ENCODE measurements at regions not wholly inside any gene's neighbourhood (a gene's known extent, or its start where the extent isn't known, plus 50 kb on each side); places are given as distances from the start of the nearest gene placed in this dataset.

GRCh38 chr2:134173338-134174016 lies 80.4 kb upstream of the MGAT5 start:
- no peak for ATAC-seq

GRCh38 chr2:134174711-134175110 lies 79.2 kb upstream of the MGAT5 start:
- TF ChIP-seq PPARA (CRISPR knock-in tag; IDR thresholded peaks at IDR 0.05; ENCODE audit: borderline replicate concordance) = no peak
- TF ChIP-seq BACH2 (CRISPR knock-in tag; IDR thresholded peaks at IDR 0.05; ENCODE audit: borderline replicate concordance) = no peak
- no peak for TF ChIP-seq TOX (CRISPR knock-in tag; IDR thresholded peaks at IDR 0.05; ENCODE audit: borderline replicate concordance)
- no peak for TF ChIP-seq RARB (CRISPR knock-in tag; IDR thresholded peaks at IDR 0.05)
- no peak for TF ChIP-seq OSR1 (CRISPR knock-in tag; IDR thresholded peaks at IDR 0.05)
- no peak for ATAC-seq

More at GRCh38 chr2:134173338-134174016, 80.4 kb upstream of the MGAT5 start:
- TF ChIP-seq ZFP30 (CRISPR knock-in tag; IDR thresholded peaks at IDR 0.05) (no peak), OSR1 (CRISPR knock-in tag; IDR thresholded peaks at IDR 0.05) (no peak), ARNTL (CRISPR knock-in tag; IDR thresholded peaks at IDR 0.05; ENCODE audit: borderline replicate concordance, low read depth) (no peak), BACH2 (CRISPR knock-in tag; IDR thresholded peaks at IDR 0.05; ENCODE audit: borderline replicate concordance) (no peak), TCF4 (CRISPR knock-in tag; IDR thresholded peaks at IDR 0.05; ENCODE audit: borderline replicate concordance) (no peak), GLIS3 (CRISPR knock-in tag; IDR thresholded peaks at IDR 0.05) (no peak), ZNF8 (CRISPR knock-in tag; IDR thresholded peaks at IDR 0.05) (no peak), ZFP3 (CRISPR knock-in tag; IDR thresholded peaks at IDR 0.05) (no peak), PPARA (CRISPR knock-in tag; IDR thresholded peaks at IDR 0.05; ENCODE audit: borderline replicate concordance) (no peak), ZC3H10 (CRISPR knock-in tag; IDR thresholded peaks at IDR 0.05) (no peak), CSRNP3 (CRISPR knock-in tag; IDR thresholded peaks at IDR 0.05) (no peak), ISL1 (CRISPR knock-in tag; IDR thresholded peaks at IDR 0.05) (no peak), CSDC2 (CRISPR knock-in tag; IDR thresholded peaks at IDR 0.05) (no peak), CREB5 (CRISPR knock-in tag; IDR thresholded peaks at IDR 0.05; ENCODE audit: low read depth) (no peak), ESRRG (CRISPR knock-in tag; IDR thresholded peaks at IDR 0.05) (no peak), ZNF70 (CRISPR knock-in tag; IDR thresholded peaks at IDR 0.05) (no peak)
- TF ChIP-seq, protein P1, sequence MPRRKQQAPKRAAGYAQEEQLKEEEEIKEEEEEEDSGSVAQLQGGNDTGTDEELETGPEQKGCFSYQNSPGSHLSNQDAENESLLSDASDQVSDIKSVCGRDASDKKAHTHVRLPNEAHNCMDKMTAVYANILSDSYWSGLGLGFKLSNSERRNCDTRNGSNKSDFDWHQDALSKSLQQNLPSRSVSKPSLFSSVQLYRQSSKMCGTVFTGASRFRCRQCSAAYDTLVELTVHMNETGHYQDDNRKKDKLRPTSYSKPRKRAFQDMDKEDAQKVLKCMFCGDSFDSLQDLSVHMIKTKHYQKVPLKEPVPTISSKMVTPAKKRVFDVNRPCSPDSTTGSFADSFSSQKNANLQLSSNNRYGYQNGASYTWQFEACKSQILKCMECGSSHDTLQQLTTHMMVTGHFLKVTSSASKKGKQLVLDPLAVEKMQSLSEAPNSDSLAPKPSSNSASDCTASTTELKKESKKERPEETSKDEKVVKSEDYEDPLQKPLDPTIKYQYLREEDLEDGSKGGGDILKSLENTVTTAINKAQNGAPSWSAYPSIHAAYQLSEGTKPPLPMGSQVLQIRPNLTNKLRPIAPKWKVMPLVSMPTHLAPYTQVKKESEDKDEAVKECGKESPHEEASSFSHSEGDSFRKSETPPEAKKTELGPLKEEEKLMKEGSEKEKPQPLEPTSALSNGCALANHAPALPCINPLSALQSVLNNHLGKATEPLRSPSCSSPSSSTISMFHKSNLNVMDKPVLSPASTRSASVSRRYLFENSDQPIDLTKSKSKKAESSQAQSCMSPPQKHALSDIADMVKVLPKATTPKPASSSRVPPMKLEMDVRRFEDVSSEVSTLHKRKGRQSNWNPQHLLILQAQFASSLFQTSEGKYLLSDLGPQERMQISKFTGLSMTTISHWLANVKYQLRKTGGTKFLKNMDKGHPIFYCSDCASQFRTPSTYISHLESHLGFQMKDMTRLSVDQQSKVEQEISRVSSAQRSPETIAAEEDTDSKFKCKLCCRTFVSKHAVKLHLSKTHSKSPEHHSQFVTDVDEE (CRISPR knock-in tag; IDR thresholded peaks at IDR 0.05) = no peak

- no peak for ATAC-seq
- no peak for TF ChIP-seq ZNF565 (CRISPR knock-in tag; conservative IDR thresholded peaks at IDR 0.05; ENCODE audit: low read depth)
- TF ChIP-seq, protein P2, sequence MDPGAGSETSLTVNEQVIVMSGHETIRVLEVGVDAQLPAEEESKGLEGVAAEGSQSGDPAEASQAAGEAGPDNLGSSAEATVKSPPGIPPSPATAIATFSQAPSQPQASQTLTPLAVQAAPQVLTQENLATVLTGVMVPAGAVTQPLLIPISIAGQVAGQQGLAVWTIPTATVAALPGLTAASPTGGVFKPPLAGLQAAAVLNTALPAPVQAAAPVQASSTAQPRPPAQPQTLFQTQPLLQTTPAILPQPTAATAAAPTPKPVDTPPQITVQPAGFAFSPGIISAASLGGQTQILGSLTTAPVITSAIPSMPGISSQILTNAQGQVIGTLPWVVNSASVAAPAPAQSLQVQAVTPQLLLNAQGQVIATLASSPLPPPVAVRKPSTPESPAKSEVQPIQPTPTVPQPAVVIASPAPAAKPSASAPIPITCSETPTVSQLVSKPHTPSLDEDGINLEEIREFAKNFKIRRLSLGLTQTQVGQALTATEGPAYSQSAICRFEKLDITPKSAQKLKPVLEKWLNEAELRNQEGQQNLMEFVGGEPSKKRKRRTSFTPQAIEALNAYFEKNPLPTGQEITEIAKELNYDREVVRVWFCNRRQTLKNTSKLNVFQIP (CRISPR knock-in tag; IDR thresholded peaks at IDR 0.05; ENCODE audit: borderline replicate concordance, low read depth) = no peak
- TF ChIP-seq SNAI2 (CRISPR knock-in tag; IDR thresholded peaks at IDR 0.05) = no peak
- TF ChIP-seq GLIS3 (CRISPR knock-in tag; IDR thresholded peaks at IDR 0.05) = no peak
- no peak for TF ChIP-seq PATZ1 (CRISPR knock-in tag; IDR thresholded peaks at IDR 0.05; ENCODE audit: borderline replicate concordance)
- TF ChIP-seq ARNTL (CRISPR knock-in tag; IDR thresholded peaks at IDR 0.05; ENCODE audit: borderline replicate concordance, low read depth) = no peak
- TF ChIP-seq ISL1 (CRISPR knock-in tag; IDR thresholded peaks at IDR 0.05) = no peak
- TF ChIP-seq OSR1 (CRISPR knock-in tag; IDR thresholded peaks at IDR 0.05) = no peak
- no peak for TF ChIP-seq ESRRG (CRISPR knock-in tag; IDR thresholded peaks at IDR 0.05)
- TF ChIP-seq CREB5 (CRISPR knock-in tag; IDR thresholded peaks at IDR 0.05; ENCODE audit: low read depth) = no peak
- TF ChIP-seq TOX (CRISPR knock-in tag; IDR thresholded peaks at IDR 0.05; ENCODE audit: borderline replicate concordance) = no peak
- no peak for TF ChIP-seq TCF4 (CRISPR knock-in tag; IDR thresholded peaks at IDR 0.05; ENCODE audit: borderline replicate concordance)
- no peak for TF ChIP-seq ZNF70 (CRISPR knock-in tag; IDR thresholded peaks at IDR 0.05)
Measured at GRCh38 chr2:134175834-134176233, 78.0 kb upstream of the MGAT5 start.

Measured in SK-N-SH treated with all-trans-retinoic acid at 6 μM for 48 hours (cell line).